Mucosa of rectum (tissue), 2 donors: ENCODE measurements at regions not wholly inside any gene's neighbourhood (a gene's known extent, or its start where the extent isn't known, plus 50 kb on each side); places are given as distances from the start of the nearest gene placed in this dataset.
"Not testable (repeated sequence)": the region's sequence is repeated elsewhere in the genome, so short reads cannot be mapped to it uniquely, and the experiment has no call there.

Source experiments
- H3K27ac ChIP-seq, 2 donors: one replicate each; pipeline ENCODE4 v1.7.0; 2013; ENCODE audit warnings: inconsistent platforms in 2 of 2, low read depth in 2 of 2, low read length in 2 of 2
- H3K27me3 ChIP-seq, 2 donors: one replicate each; pipeline ENCODE4 v1.7.0; 2013; ENCODE audit warnings: low read length in 2 of 2; ENCODE audit not compliant: control insufficient read depth in 2 of 2, insufficient read depth in 2 of 2
- H3K36me3 ChIP-seq, 2 donors: one replicate each; pipeline ENCODE4 v1.7.0; 2013; ENCODE audit warnings: low read length in 2 of 2; ENCODE audit not compliant: control insufficient read depth in 2 of 2, insufficient read depth in 2 of 2
- H3K4me1 ChIP-seq, 2 donors: one replicate each; pipeline ENCODE4 v1.7.0; 2013; ENCODE audit warnings: low read length in 2 of 2, mild to moderate bottlenecking in 1 of 2; ENCODE audit not compliant: control insufficient read depth in 2 of 2, insufficient read depth in 2 of 2
- H3K4me3 ChIP-seq, 2 donors: one replicate each; pipeline ENCODE4 v1.7.0; 2013; ENCODE audit warnings: low read length in 2 of 2
- H3K9ac ChIP-seq, 2 donors: one replicate each; pipeline ENCODE4 v1.7.0; 2013; ENCODE audit warnings: low read length in 2 of 2, low read depth in 1 of 2, mild to moderate bottlenecking in 1 of 2
- H3K9me3 ChIP-seq, 2 donors: one replicate each; pipeline ENCODE4 v1.7.0; 2013; ENCODE audit warnings: low read length in 2 of 2; ENCODE audit not compliant: control insufficient read depth in 2 of 2
- donor health status: healthy.
- donor health status: Normal muscosa, but diverticular disease.

DNA sequence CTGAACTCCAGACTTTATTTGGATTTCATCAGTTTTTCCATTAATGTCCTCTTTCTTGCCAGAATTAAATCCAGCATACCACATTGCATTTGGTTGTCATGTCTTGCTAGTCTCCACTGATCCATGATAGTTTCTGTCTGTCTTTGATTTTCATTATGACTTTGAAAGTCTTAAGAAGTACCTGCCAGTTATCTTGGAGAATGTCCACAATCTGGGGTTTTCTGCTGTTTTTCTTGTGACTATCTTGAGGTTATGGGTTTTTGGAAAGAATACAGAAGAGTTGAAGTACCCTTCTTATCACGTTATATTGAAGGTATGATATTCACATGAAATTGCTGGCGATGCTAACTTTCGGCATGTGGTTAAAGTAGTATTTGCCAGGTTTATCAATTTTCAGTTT lies 282.3 kb upstream of the PRICKLE1 start:
- Histone ChIP-seq H3K4me3 (no peak overlapping the region), H3K9me3 (no peaks in the 10 kb centered on the region), H3K9ac (no peak overlapping the region), H3K36me3 (no peaks in the 10 kb centered on the region), H3K27me3 (no peaks in the 10 kb centered on the region), H3K27ac (no peak overlapping the region), H3K4me1 (no peaks in the 10 kb centered on the region)

DNA sequence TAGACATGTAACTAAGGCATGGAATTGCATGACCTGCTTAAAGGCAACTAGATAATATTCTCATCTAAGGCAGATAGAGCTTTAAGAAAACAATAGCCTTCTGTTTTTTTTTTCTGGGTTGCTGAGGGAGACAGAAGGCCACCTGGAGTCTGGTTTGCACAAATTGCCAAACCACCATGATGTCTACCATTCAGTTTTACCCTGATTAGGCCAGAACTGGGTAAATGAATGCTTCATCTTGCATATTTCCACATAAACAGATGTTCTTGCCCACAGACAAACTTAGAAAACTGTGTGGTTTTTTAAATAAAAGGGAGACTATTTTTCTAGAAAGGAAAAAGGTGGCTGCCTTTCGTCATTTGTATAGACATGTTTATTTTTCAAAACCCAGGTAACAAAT lies 278.7 kb upstream of the PRICKLE1 start:
- Histone ChIP-seq H3K27ac (no peak overlapping the region), H3K9ac (no peak overlapping the region), H3K4me1 (no peaks in the 10 kb centered on the region), H3K27me3 (no peaks in the 10 kb centered on the region), H3K9me3 (no peaks in the 10 kb centered on the region), H3K4me3 (no peak overlapping the region), H3K36me3 (no peaks in the 10 kb centered on the region)

DNA sequence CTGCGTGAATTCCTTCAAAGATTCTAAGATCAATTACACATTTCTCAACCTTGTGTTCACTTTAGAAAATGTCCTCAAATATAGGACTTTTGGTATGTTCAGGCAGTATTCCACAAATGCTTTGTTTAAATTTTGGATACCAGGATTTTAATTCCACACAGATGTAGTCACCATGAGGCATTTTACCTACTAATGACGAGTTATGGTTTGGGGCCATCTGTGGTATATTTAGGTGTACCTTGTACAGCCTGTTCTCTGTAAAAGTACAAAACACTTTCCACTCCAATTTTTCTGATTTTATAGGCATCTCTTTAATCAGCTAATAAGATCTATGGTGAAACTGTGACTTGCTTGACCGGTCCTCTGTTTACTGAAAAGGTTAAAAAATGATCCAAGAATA lies 275.7 kb upstream of the PRICKLE1 start:
- no peaks in the 10 kb centered on the region for H3K36me3 ChIP-seq
- no peak overlapping the region for H3K27ac ChIP-seq
- H3K4me3 ChIP-seq = no peak overlapping the region
- no peaks in the 10 kb centered on the region for H3K4me1 ChIP-seq
- no peak overlapping the region for H3K9ac ChIP-seq
- no peaks in the 10 kb centered on the region for H3K27me3 ChIP-seq
- no peaks in the 10 kb centered on the region for H3K9me3 ChIP-seq

DNA sequence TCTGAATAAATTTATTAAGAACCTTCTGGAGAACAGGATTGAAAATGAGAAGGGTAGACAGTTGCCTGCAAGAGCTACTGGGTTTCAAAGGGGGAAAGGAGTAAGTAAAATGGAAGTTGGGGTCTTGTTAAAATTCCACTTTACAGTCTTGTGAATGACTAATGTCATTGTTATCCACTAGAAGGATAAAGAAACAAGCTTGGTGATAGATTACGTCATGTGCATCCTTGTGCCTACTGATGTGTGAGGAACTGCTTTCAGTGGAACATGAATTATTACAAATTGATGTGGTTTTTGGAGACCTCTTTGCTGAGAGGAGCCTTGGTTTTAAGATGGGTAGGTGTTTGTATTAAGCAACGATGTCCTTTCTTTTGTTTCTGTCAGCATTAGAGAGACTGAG lies 272.5 kb upstream of the PRICKLE1 start:
- H3K4me1 ChIP-seq = no peaks in the 10 kb centered on the region
- no peaks in the 10 kb centered on the region for H3K36me3 ChIP-seq
- H3K27ac ChIP-seq = no peak overlapping the region

DNA sequence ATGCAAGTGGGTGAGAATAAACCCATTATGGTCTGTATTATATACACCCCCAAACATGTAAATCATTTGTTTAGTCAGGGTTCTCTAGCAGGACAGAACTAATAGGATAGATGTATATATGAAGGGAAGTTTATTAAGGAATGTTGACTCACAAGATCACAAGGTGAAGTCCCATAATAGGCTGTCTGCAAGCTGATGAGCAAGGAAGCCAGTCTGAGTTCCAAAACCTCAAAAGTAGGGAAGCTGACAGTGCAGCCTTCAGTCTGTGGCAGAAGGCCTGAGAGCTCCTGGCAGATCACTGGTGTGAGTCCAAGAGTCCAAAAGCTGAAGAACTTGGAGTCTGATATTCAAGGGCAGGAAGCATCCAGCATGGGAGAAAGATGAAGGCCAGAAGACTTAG lies 270.8 kb upstream of the PRICKLE1 start:
- H3K27me3 ChIP-seq, H3K27ac ChIP-seq, H3K4me3 ChIP-seq, H3K36me3 ChIP-seq, H3K4me1 ChIP-seq, H3K9ac ChIP-seq, H3K9me3 ChIP-seq: not testable (repeated sequence)

More for the DNA sequence above, 272.5 kb upstream of the PRICKLE1 start:
- H3K9me3 ChIP-seq = no peaks in the 10 kb centered on the region
- no peak overlapping the region for H3K4me3 ChIP-seq
- H3K9ac ChIP-seq = no peak overlapping the region
- no peaks in the 10 kb centered on the region for H3K27me3 ChIP-seq

DNA sequence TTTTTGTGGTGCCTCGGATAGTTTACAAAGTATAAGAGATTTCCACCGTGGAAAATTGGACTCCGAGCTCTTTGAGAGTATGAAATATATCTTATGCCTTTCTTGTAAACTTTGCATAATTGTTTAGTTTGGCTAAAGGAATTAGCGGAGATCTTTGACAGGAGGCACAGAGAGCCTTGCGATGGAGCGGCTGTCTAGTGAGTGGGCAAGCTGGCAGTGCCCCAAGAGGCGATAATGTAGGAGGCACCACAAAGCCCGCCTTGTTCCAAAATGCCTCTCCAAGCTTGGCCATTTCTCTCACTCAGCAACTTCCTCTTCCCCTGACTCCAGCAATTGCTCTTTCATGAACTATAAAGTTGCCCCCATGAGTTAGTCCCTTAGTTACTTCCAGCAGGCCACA lies 270.1 kb upstream of the PRICKLE1 start:
- Histone ChIP-seq H3K4me1 (no peaks in the 10 kb centered on the region), H3K9ac (no peak overlapping the region), H3K36me3 (no peaks in the 10 kb centered on the region), H3K4me3 (no peak overlapping the region), H3K27me3 (no peaks in the 10 kb centered on the region), H3K9me3 (no peaks in the 10 kb centered on the region), H3K27ac (no peak overlapping the region)

DNA sequence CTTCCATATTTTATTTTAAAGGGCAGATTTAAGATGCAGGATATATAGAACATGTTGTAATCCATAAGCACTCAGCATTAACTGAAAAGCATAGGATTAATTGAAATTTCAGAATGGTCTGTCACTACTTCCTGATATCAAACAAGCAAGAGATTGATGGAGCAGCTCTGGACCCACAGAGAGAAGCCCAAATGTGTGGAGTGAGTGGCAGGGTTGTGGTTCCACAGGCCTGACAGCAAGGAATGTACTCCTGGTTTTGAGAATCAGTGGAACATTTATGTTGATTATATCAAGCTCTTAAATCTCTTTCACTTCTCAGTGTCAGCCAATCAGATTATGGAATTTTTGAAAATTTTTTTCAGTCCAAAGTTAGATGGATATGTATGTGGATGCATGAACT lies 267.6 kb upstream of the PRICKLE1 start:
- no peaks in the 10 kb centered on the region for H3K36me3 ChIP-seq
- H3K27ac ChIP-seq = no peak overlapping the region
- no peaks in the 10 kb centered on the region for H3K4me1 ChIP-seq
- no peak overlapping the region for H3K9ac ChIP-seq
- H3K9me3 ChIP-seq = no peaks in the 10 kb centered on the region
- H3K27me3 ChIP-seq = no peaks in the 10 kb centered on the region
- H3K4me3 ChIP-seq = no peak overlapping the region

DNA sequence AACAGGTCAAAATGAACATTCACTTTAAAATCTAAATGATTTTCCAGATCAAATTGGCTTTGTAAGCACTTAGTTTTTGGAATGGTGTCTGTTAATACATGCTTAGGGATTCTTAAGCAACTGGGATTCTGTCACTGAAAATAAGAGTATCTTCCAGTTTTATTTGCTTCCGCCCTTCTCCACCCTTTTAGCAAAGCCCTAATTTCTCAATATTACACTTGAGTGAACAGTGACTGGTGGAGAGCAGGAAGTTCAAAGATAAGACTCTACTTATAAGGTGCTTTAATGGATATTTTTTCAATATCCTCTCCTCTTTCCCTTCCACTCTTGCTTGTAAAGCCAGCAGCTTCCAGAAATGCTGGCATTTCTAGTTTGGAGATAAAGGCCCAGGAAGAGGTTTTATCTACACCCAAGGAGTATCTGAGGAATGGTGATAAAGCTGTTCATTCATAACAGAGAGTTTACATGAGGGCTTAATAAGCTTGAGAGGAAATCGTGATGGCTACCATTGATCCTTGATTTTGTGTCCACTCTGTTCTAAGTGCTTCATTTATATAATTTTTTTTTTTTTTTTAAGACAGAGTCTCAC lies 265.9 kb upstream of the PRICKLE1 start:
- no peaks in the 10 kb centered on the region for H3K36me3 ChIP-seq
- H3K9ac ChIP-seq = no peak overlapping the region
- no peaks in the 10 kb centered on the region for H3K27me3 ChIP-seq
- no peak overlapping the region for H3K27ac ChIP-seq
- H3K4me1 ChIP-seq = no peaks in the 10 kb centered on the region
- H3K4me3 ChIP-seq = no peak overlapping the region
- no peaks in the 10 kb centered on the region for H3K9me3 ChIP-seq

DNA sequence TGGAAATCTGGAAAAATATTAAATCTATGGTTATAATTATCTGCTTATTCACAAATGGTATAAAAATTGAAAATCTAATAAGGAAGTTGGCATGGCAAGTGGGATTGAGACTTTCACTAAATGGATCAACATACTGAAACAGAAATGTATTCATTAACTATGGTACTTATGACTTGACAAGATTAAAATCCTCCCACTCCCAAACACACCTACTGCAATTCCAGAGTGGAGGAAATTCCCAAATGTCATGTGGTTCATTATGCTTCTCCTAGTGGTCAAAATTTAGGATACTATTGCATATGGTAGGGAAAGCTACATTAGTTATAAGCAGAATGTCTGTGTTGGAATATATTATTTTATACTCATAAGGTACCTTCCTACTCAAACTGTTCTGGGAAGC lies 265.3 kb upstream of the PRICKLE1 start:
- Histone ChIP-seq H3K27me3 (no peaks in the 10 kb centered on the region), H3K4me1 (no peaks in the 10 kb centered on the region), H3K9me3 (no peaks in the 10 kb centered on the region), H3K9ac (no peak overlapping the region), H3K27ac (no peak overlapping the region), H3K4me3 (no peak overlapping the region), H3K36me3 (no peaks in the 10 kb centered on the region)

DNA sequence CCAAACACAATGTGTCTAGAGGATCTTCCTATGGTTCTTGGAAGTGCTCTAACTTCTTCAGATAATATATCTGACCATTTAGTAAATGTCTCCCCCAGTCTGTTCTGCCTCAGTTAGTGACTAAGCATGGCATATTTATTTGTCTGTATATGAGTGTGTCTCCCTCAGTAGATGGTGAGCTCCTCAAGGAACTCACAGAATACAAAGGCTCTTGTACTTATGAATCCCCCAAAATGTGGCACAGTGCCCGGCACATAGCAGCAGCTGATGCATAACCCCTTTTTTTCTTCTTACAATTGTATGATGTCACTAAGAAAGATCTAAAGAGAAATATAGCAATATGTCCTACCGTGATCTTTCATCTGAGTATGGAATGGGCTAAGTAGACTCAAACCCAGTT lies 264.7 kb upstream of the PRICKLE1 start:
- H3K36me3 ChIP-seq = no peaks in the 10 kb centered on the region
- no peak overlapping the region for H3K4me3 ChIP-seq
- no peaks in the 10 kb centered on the region for H3K27me3 ChIP-seq
- H3K9ac ChIP-seq = no peak overlapping the region
- H3K9me3 ChIP-seq = no peaks in the 10 kb centered on the region
- H3K4me1 ChIP-seq = no peaks in the 10 kb centered on the region
- no peak overlapping the region for H3K27ac ChIP-seq
